HepG2 (cell line): ENCODE measurements at regions not wholly inside any gene's neighbourhood (a gene's known extent, or its start where the extent isn't known, plus 50 kb on each side); places are given as distances from the start of the nearest gene placed in this dataset.

Experiments used
- ATAC-seq: fragments of 200-7000 bp; cut with Tn5 transposase; 3 replicates; pipeline ENCODE4 v1.9.1; 2020; ENCODE audit warnings: mild to moderate bottlenecking, moderate library complexity
- BruUV-seq: library from RNA; stranded (reverse); fragments of 400-500 nt; replicated peaks from 2 replicates; lab custom pipeline; 2021; lab: Mats Ljungman, UMichigan
- CTCF ChIA-PET: fragments of 300-600 bp; formaldehyde crosslinking; extraction: SDS; loops from one replicate; lab custom pipeline; 2021; ENCODE audit warnings: low total read pairs, inconsistent platforms, low intra/inter-chr PET ratio; lab: Yijun Ruan, JAX
- POLR2A ChIA-PET: fragments of 350-600 bp; sonication (Branson Sonifier 250); formaldehyde crosslinking; loops from one replicate; lab custom pipeline; 2020; ENCODE audit warnings: antibody characterized with exemption, inconsistent platforms; lab: Yijun Ruan, JAX
- DNase-seq: peaks from one replicate; pipeline ENCODE4 v3.0.0-alpha.2; 2015; ENCODE audit warnings: low spot score
- FAIRE-seq: peaks from 3 replicates; lab custom pipeline; 2011; peaks lifted over from hg19 to GRCh38; lab: Jason Lieb, UNC
- H2AFZ ChIP-seq: one replicate; pipeline ENCODE4 v1.6.1; 2011; ENCODE audit warnings: low read length, inconsistent platforms
- H3K27ac ChIP-seq: fragments of 300-600 bp; 3 replicates; pipeline ENCODE4 v1.8.0; 2011; ENCODE audit warnings: mixed run types, mild to moderate bottlenecking, mixed read lengths, low read length, inconsistent platforms; ENCODE audit not compliant: insufficient read depth; ENCODE audit errors: extremely low read length
- H3K27me3 ChIP-seq, 2 experiments: fragments of 200-600 bp in 1 of 2; 2 replicates in 1 of 2; 3 replicates in 1 of 2; pipeline versions ENCODE4 v1.6.0 to v1.8.0; 2011; ENCODE audit warnings: low read length in 2 of 2, mild to moderate bottlenecking in 2 of 2, moderate library complexity in 2 of 2, inconsistent platforms in 1 of 2; ENCODE audit not compliant: insufficient read depth in 2 of 2, control insufficient read depth in 1 of 2
- H3K36me3 ChIP-seq, 2 experiments: fragments of 200-600 bp in 1 of 2; replicated peaks in 1 of 2; 2 replicates in 1 of 2; 3 replicates in 1 of 2; pipeline versions ENCODE4 v1.5.1 to v1.8.0; 2011; ENCODE audit warnings: low read length in 2 of 2, inconsistent platforms in 1 of 2; ENCODE audit not compliant: insufficient read depth in 2 of 2, control insufficient read depth in 1 of 2
- H3K4me1 ChIP-seq: 2 replicates; pipeline ENCODE4 v1.5.1; 2012; ENCODE audit warnings: low read length, inconsistent platforms; ENCODE audit not compliant: insufficient read depth
- H3K4me2 ChIP-seq: 2 replicates; pipeline ENCODE4 v1.6.0; 2011; ENCODE audit warnings: low read depth, low read length, inconsistent platforms
- H3K4me3 ChIP-seq, 3 experiments: fragments of 200-600 bp in 1 of 3; sonication (generic), shearing (Covaris generic) in 1 of 3; replicated peaks in 1 of 3; 2 replicates each; pipeline ENCODE4 v1.5.1; 2011 to 2016; ENCODE audit warnings: low read length in 3 of 3, inconsistent platforms in 2 of 3, low read depth in 2 of 3, mild to moderate bottlenecking in 2 of 3, control low read depth in 1 of 3, mixed read lengths in 1 of 3; ENCODE audit not compliant: insufficient read depth in 1 of 3
- H3K79me2 ChIP-seq: one replicate; pipeline ENCODE4 v1.6.1; 2011; ENCODE audit warnings: low read length, inconsistent platforms; ENCODE audit not compliant: insufficient read depth
- H3K9ac ChIP-seq: 2 replicates; pipeline ENCODE4 v1.6.0; 2011; ENCODE audit warnings: mild to moderate bottlenecking, low read depth, low read length, inconsistent platforms; ENCODE audit not compliant: insufficient read depth
- H3K9me3 ChIP-seq: 2 replicates; pipeline ENCODE4 v1.5.1; 2012; ENCODE audit warnings: mild to moderate bottlenecking, low read length
- H4K20me1 ChIP-seq: 2 replicates; pipeline ENCODE4 v1.6.0; 2011; ENCODE audit warnings: inconsistent platforms, mild to moderate bottlenecking, low read length, moderate library complexity; ENCODE audit not compliant: insufficient read depth
- ARHGAP35 ChIP-seq: sonication (generic); formaldehyde crosslinking; IDR thresholded peaks from 2 replicates; pipeline ENCODE4 v1.9.0; 2022; ENCODE audit warnings: mild to moderate bottlenecking, inconsistent platforms, moderate library complexity, missing genetic modification reagents, borderline replicate concordance
- FLYWCH1 ChIP-seq: sonication (generic); formaldehyde crosslinking; IDR thresholded peaks from 2 replicates; pipeline ENCODE4 v1.8.1; 2023; ENCODE audit warnings: mild to moderate bottlenecking, missing genetic modification reagents
- JUNB ChIP-seq: sonication (generic); formaldehyde crosslinking; IDR thresholded peaks from 2 replicates; pipeline ENCODE4 v1.8.0; 2022; ENCODE audit warnings: missing genetic modification reagents, mild to moderate bottlenecking, borderline replicate concordance
- NCOA2 ChIP-seq: sonication (generic); formaldehyde crosslinking; IDR thresholded peaks from 2 replicates; pipeline ENCODE4 v1.8.0; 2022; ENCODE audit warnings: inconsistent platforms
- PHF21A ChIP-seq: sonication (generic); formaldehyde crosslinking; IDR thresholded peaks from 2 replicates; pipeline ENCODE4 v1.5.0; 2020; ENCODE audit warnings: mild to moderate bottlenecking, missing genetic modification reagents
- RXRB ChIP-seq: IDR thresholded peaks from 2 replicates; pipeline ENCODE4 v1.6.1; 2016; ENCODE audit warnings: borderline replicate concordance, missing genetic modification reagents, missing compliant biosample characterization
- SP4 ChIP-seq: sonication (generic); formaldehyde crosslinking; IDR thresholded peaks from 2 replicates; pipeline ENCODE4 v1.8.1; 2023; ENCODE audit warnings: mild to moderate bottlenecking, missing genetic modification reagents
- ZNF296 ChIP-seq: sonication (generic); formaldehyde crosslinking; conservative IDR thresholded peaks from 2 replicates; pipeline ENCODE4 v1.5.0; 2020; ENCODE audit warnings: mild to moderate bottlenecking, missing genetic modification reagents
- ZNF317 ChIP-seq: sonication (generic); formaldehyde crosslinking; IDR thresholded peaks from 2 replicates; pipeline ENCODE4 v1.5.0; 2020; ENCODE audit warnings: mild to moderate bottlenecking, missing genetic modification reagents
- ZNF530 ChIP-seq: sonication (generic); formaldehyde crosslinking; IDR thresholded peaks from 2 replicates; pipeline ENCODE4 v1.5.0; 2020; ENCODE audit warnings: low read depth, mild to moderate bottlenecking, missing genetic modification reagents
- ZNF574 ChIP-seq: sonication (generic); formaldehyde crosslinking; IDR thresholded peaks from 2 replicates; pipeline ENCODE4 v1.4.0; 2020; ENCODE audit warnings: missing genetic modification reagents
- WGBS: methylation state at CpG from one replicate; pipeline ENCODE4 v1.1.6; 2017; ENCODE audit warnings: low lambda C conversion rate; 5-methylcytosine and 5-hydroxymethylcytosine counted together
- in situ Hi-C: cut with HindIII; loops from 2 replicates; pipeline ENCODE4 v1.10.0; 2017; ENCODE audit warnings: low pct_unique_long_range_greater_than_20kb; ENCODE audit not compliant: extremely low pct_ligation_motif_present
- intact Hi-C: fragments of 100-400 bp; cut with micrococcal nuclease; formaldehyde crosslinking; loops from one replicate; pipeline ENCODE4 v1.10.0; 2022; ENCODE audit not compliant: unreplicated experiment
- TF ChIP-seq, protein P1 (sequence below): sonication (generic); formaldehyde crosslinking; IDR thresholded peaks from 2 replicates; pipeline ENCODE4 v1.4.0; 2020; ENCODE audit warnings: missing genetic modification reagents
- TF ChIP-seq, protein P2 (sequence below): sonication (generic); formaldehyde crosslinking; IDR thresholded peaks from 2 replicates; pipeline ENCODE4 v1.5.1; 2020; ENCODE audit warnings: missing genetic modification reagents, mild to moderate bottlenecking, borderline replicate concordance

DNA sequence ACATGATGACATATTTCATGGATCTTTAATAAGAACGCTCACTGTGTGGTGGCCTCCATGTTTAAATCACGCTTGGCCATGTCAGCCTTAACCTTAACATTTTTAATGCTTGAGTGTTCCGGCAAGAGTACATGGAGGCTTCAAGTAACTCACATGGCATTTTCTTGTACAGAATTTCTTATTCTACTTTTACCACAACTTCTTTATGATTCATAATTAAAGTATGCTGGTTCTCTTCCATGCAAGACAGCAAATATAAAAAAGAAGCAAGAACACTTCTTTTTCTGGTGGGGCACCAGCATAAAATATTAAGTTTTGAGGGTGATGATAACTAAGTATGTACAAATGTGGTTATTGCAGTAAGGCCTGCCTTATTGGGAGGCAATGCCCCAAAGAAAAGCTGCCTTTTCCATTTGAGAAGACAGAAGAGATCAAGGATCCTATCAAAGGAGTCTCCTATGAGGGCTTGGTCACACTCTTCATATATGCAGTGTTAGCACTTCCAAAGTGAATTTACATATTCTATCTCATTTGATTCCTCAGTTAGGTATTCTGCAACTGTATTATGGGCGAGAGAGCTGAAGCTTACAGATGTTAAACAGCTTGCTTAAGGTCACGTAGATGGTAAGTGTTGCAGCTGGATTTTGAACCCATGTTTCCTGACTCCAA is 382.7 kb upstream of the MEF2C start:
- H3K27ac ChIP-seq = no peak overlapping the region
- no peak for DNase-seq
- H3K4me2 ChIP-seq = no peak overlapping the region
- 22% methylated on average over 5 of the region's 5 CpGs for WGBS
- H4K20me1 ChIP-seq = no peaks in the 10 kb centered on the region
- CTCF ChIA-PET = no interaction called here
- no peak for ATAC-seq
- H3K9me3 ChIP-seq = no peaks in the 10 kb centered on the region
- H3K36me3 ChIP-seq = no peaks in the 10 kb centered on the region
- TF ChIP-seq ZNF574 (CRISPR knock-in tag) = no peak
- no peaks in the 10 kb centered on the region for H3K79me2 ChIP-seq
- in situ Hi-C loops (no loop called here), intact Hi-C loops (no loop called here)
- H3K9ac ChIP-seq = no peak overlapping the region
- no peak overlapping the region for H2AFZ ChIP-seq
- FAIRE-seq = no peak
- H3K4me3 ChIP-seq = no peak overlapping the region
- no TSS peak for BruUV-seq
- POLR2A ChIA-PET = no interaction called here
- H3K4me1 ChIP-seq = no peaks in the 10 kb centered on the region
- no peaks in the 10 kb centered on the region for H3K27me3 ChIP-seq

- no peak overlapping the region for H3K27ac ChIP-seq
- no peak overlapping the region for H3K4me3 ChIP-seq
- H3K9me3 ChIP-seq = no peaks in the 10 kb centered on the region
- H3K4me2 ChIP-seq = no peak overlapping the region
- H2AFZ ChIP-seq = no peak overlapping the region
- ChIA-PET CTCF (no interaction called here), POLR2A (no interaction called here)
- no TSS peak for BruUV-seq
- no peak for DNase-seq
- no peak for ATAC-seq
- H4K20me1 ChIP-seq = no peaks in the 10 kb centered on the region
- H3K9ac ChIP-seq = no peak overlapping the region
- no peaks in the 10 kb centered on the region for H3K27me3 ChIP-seq
- in situ Hi-C loops (no loop called here), intact Hi-C loops (no loop called here)
- WGBS = 4% methylated on average over 1 of the region's 1 CpG
- no peaks in the 10 kb centered on the region for H3K4me1 ChIP-seq
- FAIRE-seq = no peak
- H3K79me2 ChIP-seq = no peaks in the 10 kb centered on the region
- no peaks in the 10 kb centered on the region for H3K36me3 ChIP-seq
- TF ChIP-seq, protein P1, sequence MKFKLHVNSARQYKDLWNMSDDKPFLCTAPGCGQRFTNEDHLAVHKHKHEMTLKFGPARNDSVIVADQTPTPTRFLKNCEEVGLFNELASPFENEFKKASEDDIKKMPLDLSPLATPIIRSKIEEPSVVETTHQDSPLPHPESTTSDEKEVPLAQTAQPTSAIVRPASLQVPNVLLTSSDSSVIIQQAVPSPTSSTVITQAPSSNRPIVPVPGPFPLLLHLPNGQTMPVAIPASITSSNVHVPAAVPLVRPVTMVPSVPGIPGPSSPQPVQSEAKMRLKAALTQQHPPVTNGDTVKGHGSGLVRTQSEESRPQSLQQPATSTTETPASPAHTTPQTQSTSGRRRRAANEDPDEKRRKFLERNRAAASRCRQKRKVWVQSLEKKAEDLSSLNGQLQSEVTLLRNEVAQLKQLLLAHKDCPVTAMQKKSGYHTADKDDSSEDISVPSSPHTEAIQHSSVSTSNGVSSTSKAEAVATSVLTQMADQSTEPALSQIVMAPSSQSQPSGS = no peak
- TF ChIP-seq PHF21A (CRISPR knock-in tag) (no peak), ARHGAP35 (CRISPR knock-in tag) (no peak), SP4 (no peak), ZNF317 (CRISPR knock-in tag) (no peak), RXRB (CRISPR knock-in tag) (no peak), ZNF296 (CRISPR knock-in tag) (no peak), ZNF530 (CRISPR knock-in tag) (no peak), NCOA2 (no peak), FLYWCH1 (CRISPR knock-in tag) (no peak), JUNB (CRISPR knock-in tag) (no peak)
- TF ChIP-seq, protein P2, sequence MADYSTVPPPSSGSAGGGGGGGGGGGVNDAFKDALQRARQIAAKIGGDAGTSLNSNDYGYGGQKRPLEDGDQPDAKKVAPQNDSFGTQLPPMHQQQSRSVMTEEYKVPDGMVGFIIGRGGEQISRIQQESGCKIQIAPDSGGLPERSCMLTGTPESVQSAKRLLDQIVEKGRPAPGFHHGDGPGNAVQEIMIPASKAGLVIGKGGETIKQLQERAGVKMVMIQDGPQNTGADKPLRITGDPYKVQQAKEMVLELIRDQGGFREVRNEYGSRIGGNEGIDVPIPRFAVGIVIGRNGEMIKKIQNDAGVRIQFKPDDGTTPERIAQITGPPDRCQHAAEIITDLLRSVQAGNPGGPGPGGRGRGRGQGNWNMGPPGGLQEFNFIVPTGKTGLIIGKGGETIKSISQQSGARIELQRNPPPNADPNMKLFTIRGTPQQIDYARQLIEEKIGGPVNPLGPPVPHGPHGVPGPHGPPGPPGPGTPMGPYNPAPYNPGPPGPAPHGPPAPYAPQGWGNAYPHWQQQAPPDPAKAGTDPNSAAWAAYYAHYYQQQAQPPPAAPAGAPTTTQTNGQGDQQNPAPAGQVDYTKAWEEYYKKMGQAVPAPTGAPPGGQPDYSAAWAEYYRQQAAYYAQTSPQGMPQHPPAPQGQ (CRISPR knock-in tag) = no peak
Measured at GRCh38 chr5:89263846-89264245, 380.9 kb upstream of the MEF2C start.
